Peyer's patch (tissue), 4 donors: ENCODE measurements at regions not wholly inside any gene's neighbourhood (a gene's known extent, or its start where the extent isn't known, plus 50 kb on each side); places are given as distances from the start of the nearest gene placed in this dataset.

Experiments used
- POLR2A ChIP-seq, 2 donors: fragments of 450-650 bp; IDR thresholded peaks; one replicate each; pipeline ENCODE4 v1.5.1; 2017; ENCODE audit warnings: antibody characterized with exemption in 2 of 2, mild to moderate bottlenecking in 2 of 2, moderate library complexity in 2 of 2
- TF ChIP-seq, protein P1 (sequence below), 6 experiments: fragments of 450-650 bp in 4 of 6; fragments of 200-600 bp in 2 of 6; sonication (generic) in 1 of 6; IDR thresholded peaks; one replicate each; pipeline ENCODE4 v1.5.1; 2017 to 2019; ENCODE audit warnings: antibody characterized with exemption in 6 of 6, mild to moderate bottlenecking in 3 of 6, moderate library complexity in 1 of 6

DNA sequence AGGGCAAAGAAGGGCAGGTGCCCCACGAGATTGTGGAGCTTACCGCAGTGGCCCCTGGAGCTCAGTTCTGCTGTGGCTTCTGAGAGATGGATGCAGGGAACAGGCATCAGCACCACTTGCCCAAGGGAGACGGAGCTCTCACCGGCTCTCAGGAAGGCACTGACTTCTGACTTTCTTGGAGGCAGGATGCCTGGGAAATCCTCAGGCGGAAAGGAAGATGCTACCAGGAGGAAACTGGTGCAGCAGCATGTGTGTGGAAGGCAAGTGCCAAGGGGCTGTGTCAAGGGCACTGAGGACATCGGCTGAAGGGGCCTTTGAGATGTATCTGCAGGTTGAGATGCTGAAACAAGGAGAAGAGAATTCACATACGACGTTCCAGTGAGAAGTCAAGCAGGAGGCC lies 64.0 kb downstream of the FOXA2 start:
- TF ChIP-seq, protein P1, sequence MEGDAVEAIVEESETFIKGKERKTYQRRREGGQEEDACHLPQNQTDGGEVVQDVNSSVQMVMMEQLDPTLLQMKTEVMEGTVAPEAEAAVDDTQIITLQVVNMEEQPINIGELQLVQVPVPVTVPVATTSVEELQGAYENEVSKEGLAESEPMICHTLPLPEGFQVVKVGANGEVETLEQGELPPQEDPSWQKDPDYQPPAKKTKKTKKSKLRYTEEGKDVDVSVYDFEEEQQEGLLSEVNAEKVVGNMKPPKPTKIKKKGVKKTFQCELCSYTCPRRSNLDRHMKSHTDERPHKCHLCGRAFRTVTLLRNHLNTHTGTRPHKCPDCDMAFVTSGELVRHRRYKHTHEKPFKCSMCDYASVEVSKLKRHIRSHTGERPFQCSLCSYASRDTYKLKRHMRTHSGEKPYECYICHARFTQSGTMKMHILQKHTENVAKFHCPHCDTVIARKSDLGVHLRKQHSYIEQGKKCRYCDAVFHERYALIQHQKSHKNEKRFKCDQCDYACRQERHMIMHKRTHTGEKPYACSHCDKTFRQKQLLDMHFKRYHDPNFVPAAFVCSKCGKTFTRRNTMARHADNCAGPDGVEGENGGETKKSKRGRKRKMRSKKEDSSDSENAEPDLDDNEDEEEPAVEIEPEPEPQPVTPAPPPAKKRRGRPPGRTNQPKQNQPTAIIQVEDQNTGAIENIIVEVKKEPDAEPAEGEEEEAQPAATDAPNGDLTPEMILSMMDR (IDR thresholded peaks at IDR 0.05), result no peak
- TF ChIP-seq POLR2A (IDR thresholded peaks at IDR 0.05), result no peak
